Brain microvascular endothelial cell (primary cell): ENCODE measurements at regions not wholly inside any gene's neighbourhood (a gene's known extent, or its start where the extent isn't known, plus 50 kb on each side); places are given as distances from the start of the nearest gene placed in this dataset.
"Not testable (repeated sequence)": the region's sequence is repeated elsewhere in the genome, so short reads cannot be mapped to it uniquely, and the experiment has no call there.

ENCODE experiments used
- DNase-seq: peaks from one replicate; pipeline ENCODE4 v3.0.0-alpha.2; 2020
- H3K27ac ChIP-seq: fragments of 250-450 bp; sonication (Bioruptor Pico); 2 replicates; pipeline ENCODE4 v1.5.1; 2020; ENCODE audit warnings: mild to moderate bottlenecking, moderate library complexity
- H3K27me3 ChIP-seq: fragments of 250-450 bp; sonication (Bioruptor Pico); replicated peaks from 2 replicates; pipeline ENCODE4 v1.5.1; 2020; ENCODE audit warnings: mild to moderate bottlenecking
- H3K36me3 ChIP-seq: fragments of 250-450 bp; sonication (Bioruptor Pico); replicated peaks from 2 replicates; pipeline ENCODE4 v1.5.1; 2020; ENCODE audit warnings: mild to moderate bottlenecking
- H3K4me3 ChIP-seq: 2 replicates; pipeline ENCODE4 v1.5.1; 2011; ENCODE audit warnings: low read depth, mild to moderate bottlenecking, control low read depth, low read length, moderate library complexity
- CTCF ChIP-seq: IDR thresholded peaks from 2 replicates; pipeline ENCODE4 v1.5.1; 2011; ENCODE audit warnings: low read depth, mild to moderate bottlenecking, moderate library complexity, low read length, control low read depth, inconsistent platforms; ENCODE audit errors: missing control alignments
- in situ Hi-C: cut with HindIII; loops from 2 replicates; pipeline ENCODE4 v1.10.0; 2017; ENCODE audit warnings: low sequenced_read_pairs, low pct_ligation_motif_present

- H3K27ac ChIP-seq: no peak overlapping the region
- H3K4me3 ChIP-seq: no peak overlapping the region
- H3K36me3 ChIP-seq: no peaks in the 10 kb centered on the region
- DNase-seq: no peak
- in situ Hi-C loops: no loop called here
- no peak for TF ChIP-seq CTCF
- no peaks in the 10 kb centered on the region for H3K27me3 ChIP-seq
Measured at GRCh38 chr9:85487872-85488271, 253.9 kb downstream of the AGTPBP1 start.

- in situ Hi-C loops: no loop called here
- Histone ChIP-seq H3K27ac (no peak overlapping the region), H3K4me3 (no peak overlapping the region), H3K36me3 (no peaks in the 10 kb centered on the region), H3K27me3 (no peaks in the 10 kb centered on the region)
- DNase-seq: no peak
- no peak for TF ChIP-seq CTCF
Measured at GRCh38 chr9:85484235-85484634, 257.5 kb downstream of the AGTPBP1 start.

- no peak for DNase-seq
- no peak for TF ChIP-seq CTCF
- in situ Hi-C loops: no loop called here
- H3K36me3 ChIP-seq: no peaks in the 10 kb centered on the region
- H3K27ac ChIP-seq: no peak overlapping the region
- no peak overlapping the region for H3K4me3 ChIP-seq
- no peaks in the 10 kb centered on the region for H3K27me3 ChIP-seq
Measured at GRCh38 chr9:85483208-85483607, 258.5 kb downstream of the AGTPBP1 start.

- Histone ChIP-seq H3K27me3 (no peaks in the 10 kb centered on the region), H3K36me3 (no peaks in the 10 kb centered on the region), H3K4me3 (no peak overlapping the region), H3K27ac (no peak overlapping the region)
- TF ChIP-seq CTCF: no peak
- in situ Hi-C loops: no loop called here
- no peak for DNase-seq
Measured at GRCh38 chr9:85479305-85479704, 262.4 kb downstream of the AGTPBP1 start.

GRCh38 chr9:85478847-85479246, 262.9 kb downstream of the AGTPBP1 start:
- TF ChIP-seq CTCF: no peak
- in situ Hi-C loops: no loop called here
- Histone ChIP-seq H3K4me3 (no peak overlapping the region), H3K27ac (no peak overlapping the region), H3K27me3 (no peaks in the 10 kb centered on the region), H3K36me3 (no peaks in the 10 kb centered on the region)
- no peak for DNase-seq

GRCh38 chr9:85474896-85475295, 266.9 kb downstream of the AGTPBP1 start:
- H3K27ac ChIP-seq, H3K4me3 ChIP-seq, H3K36me3 ChIP-seq, in situ Hi-C loops, H3K27me3 ChIP-seq, DNase-seq: not testable (repeated sequence)

- no peak for DNase-seq
- Histone ChIP-seq H3K4me3 (no peak overlapping the region), H3K27me3 (no peaks in the 10 kb centered on the region), H3K27ac (no peak overlapping the region), H3K36me3 (no peaks in the 10 kb centered on the region)
- no peak for TF ChIP-seq CTCF
- in situ Hi-C loops: no loop called here
Measured at GRCh38 chr9:85471791-85472190, 270.0 kb downstream of the AGTPBP1 start.
